Spinal cord (tissue), 9 donors: ENCODE measurements at regions not wholly inside any gene's neighbourhood (a gene's known extent, or its start where the extent isn't known, plus 50 kb on each side); places are given as distances from the start of the nearest gene placed in this dataset.
A peak's percentile ranks its signal among the peaks of the same experiment; 100 is the strongest.

Experiments
- DNase-seq, 6 donors: peaks; one replicate each; pipeline versions ENCODE4 v3.0.0 to v3.0.0-alpha.2; 2013 to 2015; ENCODE audit warnings: low spot score in 6 of 6, low read depth in 4 of 6
- H3K27ac ChIP-seq: one replicate; pipeline ENCODE4 v1.5.1; 2013; ENCODE audit warnings: low read depth, low read length, control low read depth
- H3K27me3 ChIP-seq: one replicate; pipeline ENCODE4 v1.6.1; 2013; ENCODE audit warnings: low read length; ENCODE audit not compliant: control insufficient read depth, insufficient read depth
- H3K36me3 ChIP-seq: one replicate; pipeline ENCODE4 v1.6.1; 2013; ENCODE audit warnings: low read length; ENCODE audit not compliant: control insufficient read depth, insufficient read depth
- H3K4me1 ChIP-seq: one replicate; pipeline ENCODE4 v1.6.1; 2013; ENCODE audit warnings: low read length; ENCODE audit not compliant: control insufficient read depth, insufficient read depth
- H3K4me3 ChIP-seq: one replicate; pipeline ENCODE4 v1.5.1; 2013; ENCODE audit warnings: low read depth, low read length, control low read depth
- H3K9me3 ChIP-seq: one replicate; pipeline ENCODE4 v1.6.1; 2013; ENCODE audit warnings: low read length; ENCODE audit not compliant: control insufficient read depth, insufficient read depth
- WGBS: methylation state at CpG from one replicate; pipeline ENCODE4 v1.1.5; 2013; ENCODE audit warnings: missing lambda C conversion rate; ENCODE audit not compliant: insufficient coverage; 5-methylcytosine and 5-hydroxymethylcytosine counted together
- donor health status: healthy.

DNA sequence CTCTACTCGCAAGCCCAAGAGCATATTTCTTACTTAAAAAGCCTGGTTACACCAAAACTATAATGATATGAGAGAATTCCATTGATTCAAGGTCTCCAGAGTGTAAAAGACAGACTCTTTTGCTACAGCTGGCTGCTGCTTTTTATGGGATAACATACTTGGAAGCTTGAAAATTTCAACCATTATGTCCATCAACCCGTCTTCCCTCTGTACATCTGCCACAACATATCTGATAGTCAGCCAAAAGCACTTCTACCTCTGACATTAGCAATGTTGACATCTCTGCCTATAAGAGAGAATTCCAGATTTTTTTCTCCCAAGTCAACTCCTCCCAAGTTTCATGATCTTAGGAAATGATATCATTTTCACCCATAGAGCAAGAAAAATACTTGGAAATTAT lies 54.4 kb upstream of the IQCM start:
- H3K4me1 ChIP-seq, result no peaks in the 10 kb centered on the region
- no peaks in the 10 kb centered on the region for H3K36me3 ChIP-seq
- H3K9me3 ChIP-seq, result no peaks in the 10 kb centered on the region
- no peak overlapping the region for H3K4me3 ChIP-seq
- no peak overlapping the region for H3K27ac ChIP-seq
- H3K27me3 ChIP-seq, result no peaks in the 10 kb centered on the region
- 78% methylated on average over 1 of the region's 2 CpGs for WGBS
- no peak for DNase-seq

DNA sequence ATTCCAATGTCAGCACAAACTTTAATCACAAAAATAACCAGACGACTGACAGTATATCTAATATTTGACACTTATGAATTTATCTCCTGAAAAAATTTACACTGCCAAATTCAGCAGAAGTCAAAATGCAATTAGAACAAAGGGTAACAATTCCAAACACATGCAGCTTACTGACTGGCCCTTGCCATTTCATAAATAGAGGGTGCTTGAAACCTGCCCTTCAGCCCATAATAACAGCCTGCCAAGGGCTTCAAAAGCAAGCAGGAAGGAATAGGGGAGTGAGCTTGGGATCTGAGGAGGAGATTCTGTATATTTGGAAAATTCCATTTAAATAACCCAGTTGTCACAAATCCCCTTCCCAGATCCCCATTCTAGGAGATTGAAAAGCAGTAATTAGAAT lies 66.1 kb upstream of the IQCM start:
- Histone ChIP-seq H3K9me3 (no peaks in the 10 kb centered on the region), H3K4me1 (no peaks in the 10 kb centered on the region), H3K36me3 (no peaks in the 10 kb centered on the region), H3K4me3 (no peak overlapping the region), H3K27ac (no peak overlapping the region), H3K27me3 (no peaks in the 10 kb centered on the region)
- no CpG with 5 or more reads among the region's 1 CpG for WGBS
- no peak for DNase-seq

DNA sequence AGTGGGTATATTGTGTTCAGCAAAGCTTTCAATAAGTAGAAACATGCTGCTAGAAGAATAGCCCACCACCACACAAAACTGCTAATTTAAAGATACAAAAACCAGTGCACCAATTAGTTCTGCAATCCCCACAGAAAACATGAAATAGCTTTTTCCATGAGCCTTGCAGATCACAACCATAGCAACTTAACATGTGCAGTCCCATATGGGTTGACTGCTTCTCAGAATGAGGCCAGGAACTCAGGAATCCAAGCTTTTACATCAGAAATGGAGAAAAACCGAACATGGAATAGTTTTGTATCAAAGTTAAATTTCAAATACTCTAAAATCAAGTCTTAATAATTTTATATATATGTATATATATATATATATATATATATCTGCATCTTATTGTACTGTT lies 66.6 kb upstream of the IQCM start:
- Histone ChIP-seq H3K9me3 (no peaks in the 10 kb centered on the region), H3K36me3 (no peaks in the 10 kb centered on the region), H3K27me3 (no peaks in the 10 kb centered on the region), H3K4me3 (no peak overlapping the region), H3K27ac (no peak overlapping the region), H3K4me1 (no peaks in the 10 kb centered on the region)
- DNase-seq, result peak in 2 of 6 donors; percentile 3 to 57
- WGBS, result no CpG with 5 or more reads among the region's 1 CpG

DNA sequence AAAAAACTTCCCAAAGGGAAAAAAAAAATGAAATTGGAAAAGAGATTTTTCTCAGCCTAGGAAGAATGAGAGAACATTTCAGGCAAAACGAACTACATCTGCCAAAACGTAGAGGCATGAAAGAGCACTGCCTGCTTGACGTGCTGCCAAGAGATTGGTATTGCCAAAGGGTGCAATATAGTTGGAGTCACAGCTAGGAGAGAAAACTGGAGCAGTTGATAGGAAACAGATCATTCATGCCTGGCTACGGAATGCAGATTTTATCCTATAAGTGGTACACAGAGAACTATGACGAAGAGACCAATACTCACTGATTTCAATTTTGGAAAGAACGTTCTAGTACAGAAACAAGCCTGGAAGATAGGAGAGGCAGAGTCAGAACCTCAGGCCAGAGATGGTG lies 68.4 kb upstream of the IQCM start:
- Histone ChIP-seq H3K4me3 (no peak overlapping the region), H3K9me3 (no peaks in the 10 kb centered on the region), H3K4me1 (no peaks in the 10 kb centered on the region), H3K36me3 (no peaks in the 10 kb centered on the region), H3K27ac (no peak overlapping the region), H3K27me3 (no peaks in the 10 kb centered on the region)
- peak in 4 of 6 donors; percentile 2 to 87 (median 40) for DNase-seq
- WGBS, result 43% methylated on average over 4 of the region's 6 CpGs

DNA sequence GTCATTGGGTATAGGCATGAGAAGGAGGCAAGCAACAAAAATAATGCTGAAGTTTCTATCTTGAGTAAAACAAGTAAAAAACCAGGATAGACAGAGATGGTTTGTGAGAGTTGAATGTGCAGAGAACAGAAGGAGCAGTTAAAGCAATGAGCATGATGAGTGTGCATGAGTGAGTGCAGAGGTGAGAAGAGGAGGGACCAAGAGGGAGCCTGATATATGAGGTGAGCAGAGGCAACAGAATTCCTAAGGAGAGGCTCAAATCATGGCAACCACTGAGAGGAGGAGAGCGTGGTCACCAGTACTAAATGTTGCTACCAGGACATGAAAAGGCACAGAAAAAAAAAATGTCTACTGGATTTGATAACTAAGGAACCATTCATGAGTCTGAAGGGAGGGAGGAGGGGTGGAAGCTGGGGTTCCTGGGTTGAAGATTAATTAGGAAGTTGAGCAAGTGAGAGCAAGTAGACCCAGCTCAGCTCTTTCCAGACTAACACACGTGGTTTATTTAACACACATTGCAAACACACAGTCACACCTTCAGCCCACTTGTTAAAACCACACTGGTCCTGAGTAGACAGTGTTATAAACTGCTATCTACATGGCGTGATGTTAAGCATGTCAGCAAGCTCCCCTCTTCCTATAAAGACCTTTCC lies 69.0 kb upstream of the IQCM start:
- no peaks in the 10 kb centered on the region for H3K4me1 ChIP-seq
- WGBS, result 74% methylated on average over 2 of the region's 3 CpGs
- no peaks in the 10 kb centered on the region for H3K9me3 ChIP-seq
- no peaks in the 10 kb centered on the region for H3K36me3 ChIP-seq
- no peak overlapping the region for H3K4me3 ChIP-seq
- H3K27ac ChIP-seq, result no peak overlapping the region
- H3K27me3 ChIP-seq, result no peaks in the 10 kb centered on the region
- DNase-seq, result no peak

DNA sequence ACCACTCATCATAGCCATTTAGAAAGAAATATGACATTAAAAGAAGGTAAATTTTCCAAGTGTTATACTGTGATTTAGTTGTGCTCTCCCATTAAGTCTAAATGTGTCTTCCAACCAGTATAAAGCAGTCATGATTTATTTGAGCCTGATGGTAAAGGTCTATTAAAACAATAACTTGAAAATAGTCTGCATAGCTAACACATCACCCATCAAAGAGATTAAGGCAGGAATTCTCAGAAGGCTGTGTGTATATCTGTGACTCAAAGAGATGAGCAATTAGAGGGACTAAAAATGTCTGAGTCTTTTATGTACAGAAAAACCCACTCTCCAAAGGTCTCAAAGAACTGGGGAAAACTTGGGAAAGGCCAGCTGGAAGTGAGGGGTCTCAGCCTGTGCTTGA lies 70.3 kb upstream of the IQCM start:
- Histone ChIP-seq H3K27ac (no peak overlapping the region), H3K27me3 (no peaks in the 10 kb centered on the region), H3K4me3 (no peak overlapping the region), H3K4me1 (no peaks in the 10 kb centered on the region), H3K36me3 (no peaks in the 10 kb centered on the region), H3K9me3 (no peaks in the 10 kb centered on the region)
- peak in 1 of 6 donors; percentile 10 for DNase-seq

DNA sequence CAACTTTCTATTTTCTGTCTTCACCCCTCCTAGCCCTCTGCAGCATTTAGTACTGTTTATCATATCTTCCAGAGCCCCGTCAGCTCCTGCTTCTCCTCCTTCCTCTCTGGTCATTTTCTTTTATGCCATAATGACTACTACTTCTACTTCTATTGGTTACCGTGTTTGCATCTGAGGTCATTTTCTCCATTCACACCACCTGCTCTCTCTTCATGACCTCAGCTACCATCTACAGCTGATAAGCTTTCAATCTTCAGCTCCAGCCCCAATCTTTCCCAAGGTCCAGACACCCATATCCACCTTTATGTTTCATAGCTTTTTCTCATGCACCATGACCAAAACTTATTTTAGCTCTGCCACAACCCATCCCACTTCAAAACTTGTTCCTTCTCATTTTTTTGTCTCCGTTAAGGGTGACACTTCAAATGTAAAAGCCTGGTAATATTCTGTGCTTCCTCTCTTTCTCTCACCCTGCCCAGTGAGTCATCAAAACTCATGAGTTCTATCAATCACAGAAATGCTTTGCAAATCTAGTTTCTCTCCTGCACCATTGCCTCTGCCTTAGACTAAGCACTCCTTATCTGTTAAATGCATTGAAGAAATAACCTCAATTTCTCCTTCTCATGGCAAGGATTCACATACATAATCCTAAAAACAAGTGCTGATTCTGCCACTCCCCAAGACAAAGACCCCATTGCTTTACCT lies 71.3 kb upstream of the IQCM start:
- Histone ChIP-seq H3K27me3 (no peaks in the 10 kb centered on the region), H3K4me3 (no peak overlapping the region), H3K36me3 (no peaks in the 10 kb centered on the region), H3K27ac (no peak overlapping the region), H3K4me1 (no peaks in the 10 kb centered on the region), H3K9me3 (no peaks in the 10 kb centered on the region)
- DNase-seq, result no peak
- WGBS, result 91% methylated on average over 3 of the region's 3 CpGs

DNA sequence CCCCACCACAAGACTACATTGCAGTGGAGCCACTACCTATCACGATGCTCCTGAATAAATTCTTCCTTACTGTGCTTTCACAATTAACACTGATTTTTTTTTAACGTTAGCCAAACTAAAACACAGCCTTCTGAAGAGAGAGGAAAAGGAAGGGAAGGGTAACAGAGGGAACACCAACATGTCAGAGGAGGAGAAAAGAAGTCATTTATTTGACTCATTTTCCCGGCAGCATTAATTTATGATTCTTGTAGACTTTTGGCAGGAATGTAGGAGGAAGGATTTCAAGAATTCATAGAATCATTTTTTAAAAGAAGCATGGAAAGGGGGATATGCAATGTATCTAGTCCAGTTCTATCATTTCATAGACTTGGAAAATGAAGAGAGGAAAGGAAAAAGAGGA lies 74.3 kb upstream of the IQCM start:
- no peak for DNase-seq
- no peaks in the 10 kb centered on the region for H3K36me3 ChIP-seq
- no peaks in the 10 kb centered on the region for H3K4me1 ChIP-seq
- no peaks in the 10 kb centered on the region for H3K27me3 ChIP-seq
- H3K27ac ChIP-seq, result no peak overlapping the region
- no peak overlapping the region for H3K4me3 ChIP-seq
- no peaks in the 10 kb centered on the region for H3K9me3 ChIP-seq
- WGBS, result no CpG with 5 or more reads among the region's 3 CpGs

DNA sequence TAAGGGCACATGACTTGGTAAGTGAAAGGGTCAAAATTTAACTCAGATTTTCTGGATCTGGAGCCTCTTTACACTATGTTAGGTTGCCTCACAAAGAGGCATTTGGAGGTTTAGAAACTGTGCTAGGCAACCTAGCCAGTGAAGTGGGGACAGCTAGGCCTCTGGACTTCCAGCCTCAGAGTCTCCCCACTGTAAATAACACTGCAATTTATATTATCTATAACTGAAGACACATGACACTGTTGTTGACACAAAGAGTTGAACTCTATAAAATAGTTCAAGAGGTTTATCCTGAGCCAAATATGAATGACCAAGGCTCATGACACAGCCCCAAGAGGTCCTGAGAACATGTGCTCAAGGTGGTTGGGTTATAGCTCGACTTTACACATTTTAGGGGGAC lies 74.9 kb upstream of the IQCM start:
- 57% methylated on average over 1 of the region's 1 CpG for WGBS

DNA sequence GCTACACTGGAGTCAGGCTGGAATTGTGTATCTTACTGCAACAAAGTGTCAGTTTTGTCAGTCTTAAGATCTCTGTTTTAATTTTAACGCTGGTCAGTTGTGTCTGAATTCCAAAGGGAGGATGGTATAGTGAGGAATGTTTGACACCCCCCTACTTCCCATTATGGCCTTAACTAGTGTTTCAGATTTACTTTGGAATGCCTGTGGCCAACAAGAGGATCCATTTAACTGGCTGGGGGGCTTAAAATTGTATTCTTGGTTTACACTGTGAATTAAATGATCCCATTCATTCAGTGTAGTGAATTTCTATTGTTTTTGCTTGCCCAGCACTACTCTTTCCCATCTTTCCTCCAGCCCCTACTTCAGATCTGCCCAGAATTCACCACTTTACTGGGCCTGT lies 75.8 kb upstream of the IQCM start:
- H3K9me3 ChIP-seq, result no peaks in the 10 kb centered on the region
- H3K4me1 ChIP-seq, result no peaks in the 10 kb centered on the region
- H3K4me3 ChIP-seq, result no peak overlapping the region
- no peaks in the 10 kb centered on the region for H3K27me3 ChIP-seq
- H3K27ac ChIP-seq, result no peak overlapping the region
- WGBS, result no CpG with 5 or more reads among the region's 1 CpG
- no peak for DNase-seq
- no peaks in the 10 kb centered on the region for H3K36me3 ChIP-seq

More for the DNA sequence above, 74.9 kb upstream of the IQCM start:
- Histone ChIP-seq H3K36me3 (no peaks in the 10 kb centered on the region), H3K4me3 (no peak overlapping the region), H3K4me1 (no peaks in the 10 kb centered on the region), H3K9me3 (no peaks in the 10 kb centered on the region), H3K27ac (no peak overlapping the region), H3K27me3 (no peaks in the 10 kb centered on the region)
- no peak for DNase-seq
